ENCODE measurements at regions not wholly inside any gene's neighbourhood (a gene's known extent, or its start where the extent isn't known, plus 50 kb on each side); places are given as distances from the start of the nearest gene placed in this dataset.
A peak's percentile ranks its signal among the peaks of the same experiment; 100 is the strongest.

- TF ChIP-seq CSRNP2 (CRISPR knock-in tag; conservative IDR thresholded peaks at IDR 0.05; ENCODE audit: low read depth), result no peak
- peak; percentile 99 for TF ChIP-seq ZNF3 (CRISPR knock-in tag; IDR thresholded peaks at IDR 0.05)
- TF ChIP-seq NCOA5 (CRISPR knock-in tag; IDR thresholded peaks at IDR 0.05), result no peak
- TF ChIP-seq RXRA (CRISPR knock-in tag; IDR thresholded peaks at IDR 0.05), result no peak
- TF ChIP-seq JUND (CRISPR knock-in tag; IDR thresholded peaks at IDR 0.05), result no peak
- no peak for TF ChIP-seq ZNF512 (CRISPR knock-in tag; IDR thresholded peaks at IDR 0.05)
- TF ChIP-seq ZNF253 (CRISPR knock-in tag; IDR thresholded peaks at IDR 0.05; ENCODE audit: borderline replicate concordance), result no peak
- TF ChIP-seq ARID3A (IDR thresholded peaks at IDR 0.05; ENCODE audit: low read depth, low read length), result no peak
Observed at GRCh38 chr6:15044146-15044882, 201.6 kb upstream of the JARID2 start (continued).

Measured in HepG2 (cell line).